HG03457 (cell line): ENCODE measurements at regions not wholly inside any gene's neighbourhood (a gene's known extent, or its start where the extent isn't known, plus 50 kb on each side); places are given as distances from the start of the nearest gene placed in this dataset.

Experiments
- ATAC-seq: cut with Tn5 transposase; IDR thresholded peaks from one replicate; pipeline ENCODE4 v1.9.1; 2021; ENCODE audit warnings: moderate number of reproducible peaks; ENCODE audit not compliant: unreplicated experiment

DNA sequence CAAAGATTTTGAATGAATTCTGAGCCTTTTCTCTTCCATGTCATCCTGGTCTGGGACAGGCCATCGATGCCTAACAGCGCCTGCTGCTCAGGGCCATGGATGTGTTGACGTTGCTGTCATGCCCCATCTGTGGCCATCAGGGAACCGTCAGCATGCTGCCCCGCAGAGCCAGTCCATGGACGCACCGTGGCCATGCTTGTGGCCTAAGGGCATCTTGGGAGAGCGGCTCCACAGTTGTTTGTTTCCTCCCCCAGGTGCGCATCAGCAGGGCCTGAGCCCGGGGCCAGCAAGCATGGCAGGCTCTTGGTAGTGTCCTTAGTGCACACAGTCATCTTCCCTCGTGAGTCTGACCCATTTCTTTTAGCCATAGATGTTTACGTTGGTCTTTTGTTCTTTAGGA, 142.7 kb downstream of the VAPA start:
- ATAC-seq = no peak

DNA sequence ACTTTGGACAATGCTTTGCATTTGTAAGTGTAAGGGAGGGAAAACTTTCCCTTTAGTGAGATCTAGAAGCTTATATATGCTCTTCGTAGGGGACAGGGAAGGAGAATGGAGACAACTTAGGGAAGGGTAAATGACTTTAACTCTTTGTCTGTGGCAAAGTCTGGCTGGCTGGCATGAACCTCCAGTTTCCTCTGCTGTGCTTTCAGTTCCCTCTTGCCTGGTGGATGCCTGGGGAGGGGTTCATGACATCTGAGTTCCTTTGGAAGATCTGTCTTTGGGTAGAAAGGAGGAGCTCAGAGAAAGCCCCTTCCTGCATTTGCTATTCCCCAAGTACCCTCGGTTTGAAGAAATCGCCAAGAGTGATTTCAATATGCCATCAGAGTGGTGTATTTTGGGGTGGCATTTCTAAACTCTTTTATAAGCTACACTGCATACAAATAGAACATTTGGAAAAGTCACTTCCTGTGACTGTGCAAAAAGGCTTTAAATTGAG, 143.6 kb downstream of the VAPA start:
- no peak for ATAC-seq

GRCh38 chr18:10057894-10058791, 144.3 kb downstream of the VAPA start:
- no peak for ATAC-seq

GRCh38 chr18:10059610-10060468, 146.0 kb downstream of the VAPA start:
- no peak for ATAC-seq

- ATAC-seq = no peak
Measured at GRCh38 chr18:10060469-10060782, 146.6 kb downstream of the VAPA start.

DNA sequence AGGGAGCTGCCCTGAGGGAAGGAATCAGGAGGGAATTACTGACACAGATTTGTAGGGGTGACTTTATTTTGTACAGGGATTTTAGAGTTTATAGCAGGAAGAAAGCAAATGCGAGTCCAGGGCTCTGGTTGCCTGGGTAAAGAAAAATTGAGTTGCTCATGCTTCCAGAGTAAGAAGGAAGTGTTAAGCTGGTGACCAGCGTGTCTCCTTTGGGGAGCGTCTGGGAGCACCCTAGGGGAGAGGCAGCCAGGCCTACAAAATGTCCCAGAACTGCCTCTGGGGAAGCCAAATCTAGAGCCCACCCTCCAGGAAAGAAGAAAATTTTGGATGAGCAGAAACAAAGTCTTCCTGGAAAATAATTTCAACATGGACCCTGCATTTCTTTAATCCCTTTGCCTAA, 147.0 kb downstream of the VAPA start:
- no peak for ATAC-seq

GRCh38 chr18:10061566-10062140, 147.8 kb downstream of the VAPA start:
- ATAC-seq = no peak

DNA sequence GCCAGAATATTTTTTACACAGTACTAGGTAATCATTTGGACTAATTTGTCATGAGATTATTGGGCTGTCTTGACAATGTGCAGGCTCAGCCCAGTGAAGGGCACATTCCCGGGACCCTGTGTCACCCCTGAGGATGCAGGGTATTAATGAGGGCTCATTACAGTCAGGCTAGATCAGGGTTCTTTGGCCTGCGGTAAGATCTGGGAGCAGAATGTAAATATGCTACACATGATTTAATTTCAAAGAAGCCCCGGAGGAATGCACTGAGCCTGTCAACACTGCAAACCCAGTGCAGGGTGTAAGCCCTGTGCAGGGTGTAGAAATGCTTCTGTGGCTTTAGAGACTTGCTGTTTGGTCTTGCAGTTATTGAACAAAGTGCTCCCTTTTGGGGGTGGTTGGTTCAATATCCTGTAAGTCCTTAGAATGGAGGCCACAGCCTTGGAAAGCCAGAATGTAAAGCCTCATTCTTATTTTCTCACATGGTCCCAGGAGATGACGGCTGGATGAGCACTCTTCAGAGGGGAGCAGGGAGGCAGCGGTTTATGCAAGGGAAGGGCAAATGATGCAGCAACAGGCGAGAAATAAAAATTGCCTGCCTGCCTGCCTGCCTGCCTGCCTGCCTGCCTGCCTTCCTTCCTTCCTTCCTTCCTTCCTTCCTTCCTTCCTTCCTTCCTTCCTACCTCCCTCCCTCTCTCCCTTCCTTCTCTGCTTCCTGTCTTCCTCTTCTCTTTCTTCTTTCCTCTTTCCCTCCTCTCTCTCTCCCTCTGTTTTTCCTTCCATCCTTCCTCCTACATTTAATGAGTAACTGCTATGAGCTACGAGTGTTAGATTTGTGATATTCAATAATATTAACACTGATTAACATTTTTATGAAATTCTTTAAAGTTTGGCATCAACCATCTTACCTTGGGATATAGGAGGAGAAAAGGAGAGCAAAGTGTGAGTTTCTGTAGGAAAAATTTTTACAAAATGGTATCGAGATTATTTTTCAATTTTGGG, 148.8 kb downstream of the VAPA start:
- no peak for ATAC-seq

DNA sequence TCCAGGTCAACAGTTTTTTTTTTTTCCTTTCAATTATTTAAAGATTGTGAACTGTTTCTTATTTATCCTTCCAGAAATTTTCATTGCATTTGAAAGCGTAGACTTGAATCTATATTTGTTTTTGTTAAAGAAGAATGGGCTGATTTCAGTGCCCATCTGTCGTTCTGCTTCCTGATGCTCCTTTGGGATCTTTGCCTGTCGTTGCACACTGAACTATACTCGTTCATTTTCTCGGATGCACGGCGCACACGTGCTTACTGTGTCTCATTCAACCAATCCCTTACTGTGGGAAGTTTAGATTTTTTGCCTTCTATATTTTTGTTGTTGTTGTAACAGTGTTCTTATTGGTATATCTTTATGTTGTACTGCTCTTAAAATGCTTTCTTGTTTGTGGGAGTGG, 149.7 kb downstream of the VAPA start:
- ATAC-seq = no peak

DNA sequence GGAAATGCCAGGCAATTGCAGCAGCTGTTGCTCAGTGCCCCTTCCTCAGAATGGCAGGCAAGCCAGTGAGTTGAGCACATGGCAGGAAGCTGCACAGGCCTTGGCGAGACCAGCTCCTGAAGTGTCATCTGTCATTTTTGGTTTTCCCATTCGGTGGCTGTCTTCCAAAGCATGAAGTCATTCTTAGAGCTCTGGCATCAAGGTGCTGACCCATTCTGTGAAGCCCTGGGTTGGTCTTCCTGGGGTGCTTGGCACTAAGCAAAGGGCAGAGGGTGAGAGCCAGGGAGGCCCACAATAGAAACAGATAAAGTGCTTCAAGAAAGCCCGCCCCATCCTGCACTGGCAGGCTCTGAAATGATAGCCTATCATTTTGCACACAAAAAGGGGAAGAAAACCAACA, 150.5 kb downstream of the VAPA start:
- ATAC-seq = no peak

GRCh38 chr18:10065296-10065695, 151.5 kb downstream of the VAPA start:
- ATAC-seq = no peak

GRCh38 chr18:10067670-10068659, 154.1 kb downstream of the VAPA start:
- ATAC-seq = no peak

DNA sequence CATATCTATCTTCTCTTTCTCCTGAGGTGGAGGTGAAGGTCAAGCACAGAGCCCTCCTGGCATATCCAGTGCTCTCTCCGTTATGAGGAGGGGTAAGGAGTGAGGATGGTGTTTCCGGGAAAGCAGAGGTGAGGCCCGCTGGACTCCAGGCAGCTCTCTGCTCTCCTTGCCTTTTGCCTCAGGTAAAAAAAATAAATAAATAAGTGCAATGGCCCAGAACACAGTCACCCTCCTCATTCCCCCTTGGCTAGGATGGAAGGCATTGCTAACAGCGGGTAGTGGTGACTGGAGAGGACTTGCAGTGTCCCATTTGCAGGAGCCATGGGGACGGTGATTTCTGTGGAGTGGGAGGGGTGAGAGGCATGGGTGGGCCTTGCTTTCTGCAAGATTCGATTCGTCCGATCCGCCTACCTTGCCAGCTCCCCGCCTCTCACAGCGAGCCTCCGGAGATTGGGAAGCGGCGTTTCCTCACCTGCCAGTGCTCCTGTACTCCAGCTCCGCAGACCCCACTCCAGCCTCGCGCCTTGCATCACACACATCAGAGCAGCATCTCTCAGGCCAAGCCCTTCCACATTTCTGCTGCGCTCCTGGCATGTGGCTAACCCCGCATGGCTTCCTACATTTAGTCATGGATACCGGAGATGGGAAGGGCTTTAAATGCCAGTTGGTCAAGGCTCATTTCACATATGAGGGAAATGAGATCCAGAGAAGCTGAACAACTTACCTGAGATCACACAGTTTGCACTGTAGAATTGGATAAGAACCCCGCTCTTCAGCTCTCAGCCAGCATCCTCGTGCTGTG, 155.2 kb downstream of the VAPA start:
- no peak for ATAC-seq

- no peak for ATAC-seq
Measured at GRCh38 chr18:10070561-10071000, 156.8 kb downstream of the VAPA start.

- ATAC-seq = no peak
Measured at GRCh38 chr18:10072671-10073175, 158.9 kb downstream of the VAPA start.

GRCh38 chr18:10074110-10074509, 160.3 kb downstream of the VAPA start:
- ATAC-seq = no peak

GRCh38 chr18:10074728-10075127, 160.9 kb downstream of the VAPA start:
- no peak for ATAC-seq

DNA sequence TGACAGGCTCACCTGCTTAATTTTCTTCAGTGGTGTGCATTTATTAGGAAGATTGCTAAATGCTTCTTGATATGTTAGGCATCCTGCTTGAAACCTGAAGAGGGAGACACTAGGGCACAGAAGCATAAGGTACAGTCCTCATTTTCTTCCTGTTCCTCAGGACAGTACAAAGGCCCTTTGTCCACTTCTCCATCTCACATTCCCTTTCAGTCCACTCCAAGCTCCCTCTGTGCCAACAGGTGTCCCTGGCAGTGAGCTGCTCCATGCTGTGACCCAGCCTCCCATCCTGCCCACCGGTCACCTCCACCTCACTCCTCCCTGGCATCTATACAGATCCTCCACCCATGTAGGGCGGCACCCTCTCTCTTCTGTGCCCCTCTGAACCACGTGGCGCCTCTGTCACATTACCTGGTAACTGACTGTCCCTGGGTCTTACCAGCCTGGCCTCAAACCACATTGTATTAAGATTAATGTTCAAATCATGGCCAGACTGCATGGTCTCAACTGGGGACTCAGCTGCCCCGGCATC, 162.8 kb downstream of the VAPA start:
- ATAC-seq = no peak
